HepG2 (cell line): ENCODE measurements at regions not wholly inside any gene's neighbourhood (a gene's known extent, or its start where the extent isn't known, plus 50 kb on each side); places are given as distances from the start of the nearest gene placed in this dataset.

Experiments
- CEBPG ChIP-seq: IDR thresholded peaks from 2 replicates; pipeline ENCODE4 v1.6.1; 2016
- ELF4 ChIP-seq: sonication (generic); formaldehyde crosslinking; IDR thresholded peaks from 2 replicates; pipeline ENCODE4 v1.5.0; 2020; ENCODE audit warnings: missing genetic modification reagents, mild to moderate bottlenecking, moderate library complexity, borderline replicate concordance
- JARID2 ChIP-seq: sonication (generic); formaldehyde crosslinking; IDR thresholded peaks from 2 replicates; pipeline ENCODE4 v1.8.1; 2023; ENCODE audit warnings: missing genetic modification reagents, inconsistent platforms; ENCODE audit not compliant: insufficient replicate concordance
- MBNL3 ChIP-seq: fragments of 250-450 bp; sonication (Bioruptor Pico); conservative IDR thresholded peaks from 2 replicates; pipeline ENCODE4 v1.8.0; 2022; ENCODE audit warnings: mild to moderate bottlenecking, inconsistent platforms
- MYNN ChIP-seq: sonication (generic); formaldehyde crosslinking; IDR thresholded peaks from 2 replicates; pipeline ENCODE4 v1.4.0; 2020; ENCODE audit warnings: mild to moderate bottlenecking, low read depth, missing genetic modification reagents
- POGZ ChIP-seq: sonication (generic); formaldehyde crosslinking; IDR thresholded peaks from 2 replicates; pipeline ENCODE4 v1.4.0; 2020; ENCODE audit warnings: mild to moderate bottlenecking, missing genetic modification reagents
- SOX5 ChIP-seq: IDR thresholded peaks from 2 replicates; pipeline ENCODE4 v1.6.1; 2016; ENCODE audit warnings: borderline replicate concordance
- ZMAT3 ChIP-seq: sonication (generic); formaldehyde crosslinking; conservative IDR thresholded peaks from 2 replicates; pipeline ENCODE4 v1.7.0; 2021; ENCODE audit warnings: missing genetic modification reagents
- ZNF121 ChIP-seq: sonication (generic); formaldehyde crosslinking; IDR thresholded peaks from 2 replicates; pipeline ENCODE4 v1.5.0; 2020; ENCODE audit warnings: mild to moderate bottlenecking, missing genetic modification reagents
- ZNF343 ChIP-seq: sonication (generic); formaldehyde crosslinking; IDR thresholded peaks from 2 replicates; pipeline ENCODE4 v1.4.0; 2020; ENCODE audit warnings: mild to moderate bottlenecking, missing genetic modification reagents
- ZNF383 ChIP-seq: sonication (generic); formaldehyde crosslinking; IDR thresholded peaks from 2 replicates; pipeline ENCODE4 v1.4.0; 2020; ENCODE audit warnings: missing genetic modification reagents, mild to moderate bottlenecking, borderline replicate concordance
- ZNF766 ChIP-seq: sonication (generic); formaldehyde crosslinking; IDR thresholded peaks from 2 replicates; pipeline ENCODE4 v1.5.0; 2020; ENCODE audit warnings: missing genetic modification reagents, borderline replicate concordance
- ZNF782 ChIP-seq: sonication (generic); formaldehyde crosslinking; IDR thresholded peaks from 2 replicates; pipeline ENCODE4 v1.4.0; 2020; ENCODE audit warnings: missing genetic modification reagents, mild to moderate bottlenecking, borderline replicate concordance
- ZNF839 ChIP-seq: sonication (generic); formaldehyde crosslinking; IDR thresholded peaks from 2 replicates; pipeline ENCODE4 v1.4.0; 2020; ENCODE audit warnings: missing genetic modification reagents, mild to moderate bottlenecking, borderline replicate concordance
- TF ChIP-seq, protein P1 (sequence below): sonication (generic); formaldehyde crosslinking; conservative IDR thresholded peaks from 2 replicates; pipeline ENCODE4 v1.8.0; 2022; ENCODE audit warnings: mild to moderate bottlenecking, moderate library complexity, missing genetic modification reagents
- TF ChIP-seq, protein P2 (sequence below), 2 experiments: IDR thresholded peaks; 2 replicates each; pipeline ENCODE4 v1.6.1; 2011 to 2012; ENCODE audit warnings: low read length in 2 of 2, borderline replicate concordance in 1 of 2, low read depth in 1 of 2, mild to moderate bottlenecking in 1 of 2, moderate library complexity in 1 of 2
- TF ChIP-seq, protein P3 (sequence below): sonication (generic); formaldehyde crosslinking; IDR thresholded peaks from 2 replicates; pipeline ENCODE4 v1.8.0; 2022; ENCODE audit warnings: missing genetic modification reagents, mild to moderate bottlenecking, inconsistent platforms, borderline replicate concordance
- TF ChIP-seq, protein P4 (sequence below): sonication (generic); formaldehyde crosslinking; conservative IDR thresholded peaks from 2 replicates; pipeline ENCODE4 v1.4.0; 2020; ENCODE audit warnings: mild to moderate bottlenecking, missing genetic modification reagents, moderate library complexity
- TF ChIP-seq, protein P5 (sequence below): sonication (generic); formaldehyde crosslinking; IDR thresholded peaks from 2 replicates; pipeline ENCODE4 v1.8.0; 2022; ENCODE audit warnings: low read depth, missing genetic modification reagents

DNA sequence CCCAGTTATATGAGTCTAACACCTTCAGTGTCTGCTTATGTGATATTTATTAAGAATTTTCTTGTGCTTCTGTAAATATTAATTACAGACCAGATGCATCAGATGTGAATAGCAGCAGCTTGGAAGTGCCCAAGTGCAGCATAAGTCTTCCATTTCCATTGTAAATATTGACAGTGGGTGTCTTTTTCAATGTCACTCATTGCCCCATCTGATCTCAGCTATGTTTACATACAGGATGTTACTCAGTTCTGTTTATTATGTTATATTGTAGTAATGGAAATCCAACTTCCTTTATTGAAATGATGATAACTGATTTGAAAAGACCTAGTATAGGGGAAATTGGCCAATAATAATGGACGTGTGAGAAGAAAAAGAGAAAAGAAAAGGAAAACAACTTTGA, 296.7 kb downstream of the SAMD5 start (continued):
- TF ChIP-seq, protein P1, sequence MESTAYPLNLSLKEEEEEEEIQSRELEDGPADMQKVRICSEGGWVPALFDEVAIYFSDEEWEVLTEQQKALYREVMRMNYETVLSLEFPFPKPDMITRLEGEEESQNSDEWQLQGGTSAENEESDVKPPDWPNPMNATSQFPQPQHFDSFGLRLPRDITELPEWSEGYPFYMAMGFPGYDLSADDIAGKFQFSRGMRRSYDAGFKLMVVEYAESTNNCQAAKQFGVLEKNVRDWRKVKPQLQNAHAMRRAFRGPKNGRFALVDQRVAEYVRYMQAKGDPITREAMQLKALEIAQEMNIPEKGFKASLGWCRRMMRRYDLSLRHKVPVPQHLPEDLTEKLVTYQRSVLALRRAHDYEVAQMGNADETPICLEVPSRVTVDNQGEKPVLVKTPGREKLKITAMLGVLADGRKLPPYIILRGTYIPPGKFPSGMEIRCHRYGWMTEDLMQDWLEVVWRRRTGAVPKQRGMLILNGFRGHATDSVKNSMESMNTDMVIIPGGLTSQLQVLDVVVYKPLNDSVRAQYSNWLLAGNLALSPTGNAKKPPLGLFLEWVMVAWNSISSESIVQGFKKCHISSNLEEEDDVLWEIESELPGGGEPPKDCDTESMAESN (CRISPR knock-in tag), result no peak
- TF ChIP-seq CEBPG (peak; percentile 72), ZMAT3 (CRISPR knock-in tag) (no peak), ZNF782 (CRISPR knock-in tag) (no peak), ZNF343 (CRISPR knock-in tag) (no peak), MBNL3 (CRISPR knock-in tag) (no peak), MYNN (CRISPR knock-in tag) (no peak), ZNF766 (CRISPR knock-in tag) (no peak), ELF4 (no peak), ZNF383 (CRISPR knock-in tag) (no peak), POGZ (CRISPR knock-in tag) (peak; percentile 36; the same call in 1 of the 2 replicates), ZNF121 (CRISPR knock-in tag) (no peak), SOX5 (CRISPR knock-in tag) (peak; percentile 47; the same call in 1 of the 2 replicates), ZNF839 (CRISPR knock-in tag) (no peak), JARID2 (CRISPR knock-in tag) (no peak)
- TF ChIP-seq, protein P2, sequence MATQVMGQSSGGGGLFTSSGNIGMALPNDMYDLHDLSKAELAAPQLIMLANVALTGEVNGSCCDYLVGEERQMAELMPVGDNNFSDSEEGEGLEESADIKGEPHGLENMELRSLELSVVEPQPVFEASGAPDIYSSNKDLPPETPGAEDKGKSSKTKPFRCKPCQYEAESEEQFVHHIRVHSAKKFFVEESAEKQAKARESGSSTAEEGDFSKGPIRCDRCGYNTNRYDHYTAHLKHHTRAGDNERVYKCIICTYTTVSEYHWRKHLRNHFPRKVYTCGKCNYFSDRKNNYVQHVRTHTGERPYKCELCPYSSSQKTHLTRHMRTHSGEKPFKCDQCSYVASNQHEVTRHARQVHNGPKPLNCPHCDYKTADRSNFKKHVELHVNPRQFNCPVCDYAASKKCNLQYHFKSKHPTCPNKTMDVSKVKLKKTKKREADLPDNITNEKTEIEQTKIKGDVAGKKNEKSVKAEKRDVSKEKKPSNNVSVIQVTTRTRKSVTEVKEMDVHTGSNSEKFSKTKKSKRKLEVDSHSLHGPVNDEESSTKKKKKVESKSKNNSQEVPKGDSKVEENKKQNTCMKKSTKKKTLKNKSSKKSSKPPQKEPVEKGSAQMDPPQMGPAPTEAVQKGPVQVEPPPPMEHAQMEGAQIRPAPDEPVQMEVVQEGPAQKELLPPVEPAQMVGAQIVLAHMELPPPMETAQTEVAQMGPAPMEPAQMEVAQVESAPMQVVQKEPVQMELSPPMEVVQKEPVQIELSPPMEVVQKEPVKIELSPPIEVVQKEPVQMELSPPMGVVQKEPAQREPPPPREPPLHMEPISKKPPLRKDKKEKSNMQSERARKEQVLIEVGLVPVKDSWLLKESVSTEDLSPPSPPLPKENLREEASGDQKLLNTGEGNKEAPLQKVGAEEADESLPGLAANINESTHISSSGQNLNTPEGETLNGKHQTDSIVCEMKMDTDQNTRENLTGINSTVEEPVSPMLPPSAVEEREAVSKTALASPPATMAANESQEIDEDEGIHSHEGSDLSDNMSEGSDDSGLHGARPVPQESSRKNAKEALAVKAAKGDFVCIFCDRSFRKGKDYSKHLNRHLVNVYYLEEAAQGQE (IDR thresholded peaks at IDR 0.05; ENCODE audit: borderline replicate concordance in 1 of 2, low read depth in 1 of 2, low read length in 2 of 2), result no peak
- TF ChIP-seq, protein P3, sequence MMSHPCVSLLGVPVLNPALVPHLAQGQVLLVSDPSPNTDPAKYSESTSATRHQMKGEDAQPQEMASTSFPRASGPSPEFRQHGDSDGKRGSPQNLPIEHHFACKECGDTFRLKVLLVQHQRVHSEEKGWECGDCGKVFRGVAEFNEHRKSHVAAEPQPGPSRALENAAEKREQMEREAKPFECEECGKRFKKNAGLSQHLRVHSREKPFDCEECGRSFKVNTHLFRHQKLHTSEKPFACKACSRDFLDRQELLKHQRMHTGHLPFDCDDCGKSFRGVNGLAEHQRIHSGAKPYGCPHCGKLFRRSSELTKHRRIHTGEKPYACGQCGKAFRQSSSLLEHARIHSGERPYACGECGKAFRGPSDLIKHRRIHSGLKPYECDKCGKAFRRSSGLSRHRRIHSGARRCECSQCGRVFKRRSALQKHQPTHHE, result no peak
- TF ChIP-seq, protein P4, sequence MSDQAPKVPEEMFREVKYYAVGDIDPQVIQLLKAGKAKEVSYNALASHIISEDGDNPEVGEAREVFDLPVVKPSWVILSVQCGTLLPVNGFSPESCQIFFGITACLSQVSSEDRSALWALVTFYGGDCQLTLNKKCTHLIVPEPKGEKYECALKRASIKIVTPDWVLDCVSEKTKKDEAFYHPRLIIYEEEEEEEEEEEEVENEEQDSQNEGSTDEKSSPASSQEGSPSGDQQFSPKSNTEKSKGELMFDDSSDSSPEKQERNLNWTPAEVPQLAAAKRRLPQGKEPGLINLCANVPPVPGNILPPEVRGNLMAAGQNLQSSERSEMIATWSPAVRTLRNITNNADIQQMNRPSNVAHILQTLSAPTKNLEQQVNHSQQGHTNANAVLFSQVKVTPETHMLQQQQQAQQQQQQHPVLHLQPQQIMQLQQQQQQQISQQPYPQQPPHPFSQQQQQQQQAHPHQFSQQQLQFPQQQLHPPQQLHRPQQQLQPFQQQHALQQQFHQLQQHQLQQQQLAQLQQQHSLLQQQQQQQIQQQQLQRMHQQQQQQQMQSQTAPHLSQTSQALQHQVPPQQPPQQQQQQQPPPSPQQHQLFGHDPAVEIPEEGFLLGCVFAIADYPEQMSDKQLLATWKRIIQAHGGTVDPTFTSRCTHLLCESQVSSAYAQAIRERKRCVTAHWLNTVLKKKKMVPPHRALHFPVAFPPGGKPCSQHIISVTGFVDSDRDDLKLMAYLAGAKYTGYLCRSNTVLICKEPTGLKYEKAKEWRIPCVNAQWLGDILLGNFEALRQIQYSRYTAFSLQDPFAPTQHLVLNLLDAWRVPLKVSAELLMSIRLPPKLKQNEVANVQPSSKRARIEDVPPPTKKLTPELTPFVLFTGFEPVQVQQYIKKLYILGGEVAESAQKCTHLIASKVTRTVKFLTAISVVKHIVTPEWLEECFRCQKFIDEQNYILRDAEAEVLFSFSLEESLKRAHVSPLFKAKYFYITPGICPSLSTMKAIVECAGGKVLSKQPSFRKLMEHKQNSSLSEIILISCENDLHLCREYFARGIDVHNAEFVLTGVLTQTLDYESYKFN (CRISPR knock-in tag), result peak; percentile 36; the same call in 1 of the 2 replicates
- TF ChIP-seq, protein P5, sequence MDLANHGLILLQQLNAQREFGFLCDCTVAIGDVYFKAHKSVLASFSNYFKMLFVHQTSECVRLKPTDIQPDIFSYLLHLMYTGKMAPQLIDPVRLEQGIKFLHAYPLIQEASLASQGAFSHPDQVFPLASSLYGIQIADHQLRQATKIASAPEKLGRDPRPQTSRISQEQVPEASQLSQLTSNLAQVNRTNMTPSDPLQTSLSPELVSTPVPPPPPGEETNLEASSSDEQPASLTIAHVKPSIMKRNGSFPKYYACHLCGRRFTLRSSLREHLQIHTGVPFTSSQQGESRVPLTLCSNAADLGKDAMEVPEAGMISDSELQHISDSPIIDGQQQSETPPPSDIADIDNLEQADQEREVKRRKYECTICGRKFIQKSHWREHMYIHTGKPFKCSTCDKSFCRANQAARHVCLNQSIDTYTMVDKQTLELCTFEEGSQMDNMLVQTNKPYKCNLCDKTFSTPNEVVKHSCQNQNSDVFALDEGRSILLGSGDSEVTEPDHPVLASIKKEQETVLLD, result no peak
